ENCODE measurements at regions not wholly inside any gene's neighbourhood (a gene's known extent, or its start where the extent isn't known, plus 50 kb on each side); places are given as distances from the start of the nearest gene placed in this dataset.
"Not testable (repeated sequence)": the region's sequence is repeated elsewhere in the genome, so short reads cannot be mapped to it uniquely, and the experiment has no call there.

GRCh38 chr10:109743574-109743973, 179.7 kb downstream of the XPNPEP1 start:
- Mint-ChIP-seq H3K27me3 (no peaks in the 10 kb centered on the region), H3K9me3 (peaks cover 0 to 3% of the 10 kb centered on the region in 2 donors), H3K4me1 (no peaks in the 10 kb centered on the region), H3K27ac (no peak overlapping the region), H3K4me3 (no peak overlapping the region)
- DNase-seq (no peak), ATAC-seq (no peak)

GRCh38 chr10:109743146-109743545, 180.2 kb downstream of the XPNPEP1 start:
- H3K4me1 Mint-ChIP-seq, result no peaks in the 10 kb centered on the region
- no peaks in the 10 kb centered on the region for H3K27me3 Mint-ChIP-seq
- DNase-seq, result no peak
- H3K4me3 Mint-ChIP-seq, result no peak overlapping the region
- H3K9me3 Mint-ChIP-seq, result no peaks in the 10 kb centered on the region
- H3K27ac Mint-ChIP-seq, result no peak overlapping the region
- no peak for ATAC-seq

- H3K27me3 Mint-ChIP-seq, result no peaks in the 10 kb centered on the region
- no peak overlapping the region for H3K27ac Mint-ChIP-seq
- H3K4me3 Mint-ChIP-seq, result no peak overlapping the region
- no peaks in the 10 kb centered on the region for H3K4me1 Mint-ChIP-seq
- no peak for DNase-seq
- no peaks in the 10 kb centered on the region for H3K9me3 Mint-ChIP-seq
- ATAC-seq, result no peak
Observed at GRCh38 chr10:109741712-109742111, 181.6 kb downstream of the XPNPEP1 start.

GRCh38 chr10:109740436-109740835, 182.9 kb downstream of the XPNPEP1 start:
- Mint-ChIP-seq H3K9me3 (no peaks in the 10 kb centered on the region), H3K4me3 (no peak overlapping the region), H3K27ac (no peak overlapping the region), H3K27me3 (no peaks in the 10 kb centered on the region), H3K4me1 (no peaks in the 10 kb centered on the region)
- DNase-seq, result no peak
- ATAC-seq, result no peak

- ATAC-seq, result no peak
- Mint-ChIP-seq H3K4me1 (no peaks in the 10 kb centered on the region), H3K9me3 (no peaks in the 10 kb centered on the region), H3K27me3 (no peaks in the 10 kb centered on the region), H3K4me3 (no peak overlapping the region), H3K27ac (no peak overlapping the region)
- DNase-seq, result no peak
Observed at GRCh38 chr10:109737626-109738025, 185.7 kb downstream of the XPNPEP1 start.

GRCh38 chr10:109737009-109737408, 186.3 kb downstream of the XPNPEP1 start:
- Mint-ChIP-seq H3K4me3 (no peak overlapping the region), H3K9me3 (no peaks in the 10 kb centered on the region), H3K27me3 (no peaks in the 10 kb centered on the region), H3K27ac (no peak overlapping the region), H3K4me1 (no peaks in the 10 kb centered on the region)
- ATAC-seq (no peak), DNase-seq (no peak)

- Mint-ChIP-seq H3K4me1 (no peaks in the 10 kb centered on the region), H3K27ac (no peak overlapping the region), H3K27me3 (no peaks in the 10 kb centered on the region), H3K4me3 (no peak overlapping the region), H3K9me3 (peaks cover 0 to 2% of the 10 kb centered on the region in 2 donors)
- no peak for ATAC-seq
- no peak for DNase-seq
Observed at GRCh38 chr10:109735776-109736175, 187.5 kb downstream of the XPNPEP1 start.

GRCh38 chr10:109732254-109732965, 190.9 kb downstream of the XPNPEP1 start:
- Mint-ChIP-seq H3K9me3 (peaks cover 0 to 7% of the 10 kb centered on the region in 2 donors), H3K27ac (no peak overlapping the region), H3K27me3 (no peaks in the 10 kb centered on the region), H3K4me3 (no peak overlapping the region), H3K4me1 (no peaks in the 10 kb centered on the region)
- ATAC-seq (no peak), DNase-seq (no peak)

GRCh38 chr10:109729895-109730294, 193.4 kb downstream of the XPNPEP1 start:
- not testable (repeated sequence) for H3K4me1 Mint-ChIP-seq, H3K27me3 Mint-ChIP-seq, H3K4me3 Mint-ChIP-seq, H3K27ac Mint-ChIP-seq, H3K9me3 Mint-ChIP-seq, ATAC-seq, DNase-seq

GRCh38 chr10:109727436-109727835, 195.9 kb downstream of the XPNPEP1 start:
- no peak overlapping the region for H3K4me3 Mint-ChIP-seq
- H3K4me1 Mint-ChIP-seq, result no peaks in the 10 kb centered on the region
- ATAC-seq (no peak), DNase-seq (no peak)
- H3K9me3 Mint-ChIP-seq, result peaks cover 0 to 7% of the 10 kb centered on the region in 2 donors
- H3K27me3 Mint-ChIP-seq, result no peaks in the 10 kb centered on the region
- H3K27ac Mint-ChIP-seq, result no peak overlapping the region

GRCh38 chr10:109726473-109726872, 196.8 kb downstream of the XPNPEP1 start:
- Mint-ChIP-seq H3K4me3 (no peak overlapping the region), H3K27me3 (no peaks in the 10 kb centered on the region), H3K4me1 (no peaks in the 10 kb centered on the region), H3K27ac (no peak overlapping the region), H3K9me3 (peaks cover 0 to 7% of the 10 kb centered on the region in 2 donors)
- ATAC-seq (no peak), DNase-seq (no peak)

- H3K4me3 Mint-ChIP-seq, result no peak overlapping the region
- H3K9me3 Mint-ChIP-seq, result no peaks in the 10 kb centered on the region
- no peaks in the 10 kb centered on the region for H3K27me3 Mint-ChIP-seq
- no peak for DNase-seq
- H3K27ac Mint-ChIP-seq, result no peak overlapping the region
- no peaks in the 10 kb centered on the region for H3K4me1 Mint-ChIP-seq
- no peak for ATAC-seq
Observed at GRCh38 chr10:109723305-109723704, 200.0 kb downstream of the XPNPEP1 start.

GRCh38 chr10:109721453-109722064, 201.8 kb downstream of the XPNPEP1 start:
- Mint-ChIP-seq H3K27ac (no peak overlapping the region), H3K4me1 (no peaks in the 10 kb centered on the region), H3K4me3 (no peak overlapping the region), H3K9me3 (no peaks in the 10 kb centered on the region), H3K27me3 (peaks cover 9% of the 10 kb centered on the region)
- no peak for ATAC-seq
- no peak for DNase-seq

GRCh38 chr10:109706026-109706560, 217.2 kb downstream of the XPNPEP1 start:
- Mint-ChIP-seq H3K4me1 (no peaks in the 10 kb centered on the region), H3K27ac (no peak overlapping the region), H3K9me3 (peaks cover 7 to 10% of the 10 kb centered on the region in 2 donors), H3K27me3 (no peaks in the 10 kb centered on the region), H3K4me3 (no peak overlapping the region)
- DNase-seq (no peak), ATAC-seq (no peak)

GRCh38 chr10:109701633-109702215, 221.6 kb downstream of the XPNPEP1 start:
- DNase-seq (no peak), ATAC-seq (no peak)
- Mint-ChIP-seq H3K27ac (no peak overlapping the region), H3K27me3 (no peaks in the 10 kb centered on the region), H3K4me3 (no peak overlapping the region), H3K9me3 (no peaks in the 10 kb centered on the region), H3K4me1 (no peaks in the 10 kb centered on the region)

All from stimulated activated naive CD8-positive, alpha-beta T cell treated with anti-CD3 and anti-CD28 coated beads, Interleukin-15, amount 100 ng/mL, for 72 hours (primary cell).